ENCODE measurements at regions not wholly inside any gene's neighbourhood (a gene's known extent, or its start where the extent isn't known, plus 50 kb on each side); places are given as distances from the start of the nearest gene placed in this dataset.

DNA sequence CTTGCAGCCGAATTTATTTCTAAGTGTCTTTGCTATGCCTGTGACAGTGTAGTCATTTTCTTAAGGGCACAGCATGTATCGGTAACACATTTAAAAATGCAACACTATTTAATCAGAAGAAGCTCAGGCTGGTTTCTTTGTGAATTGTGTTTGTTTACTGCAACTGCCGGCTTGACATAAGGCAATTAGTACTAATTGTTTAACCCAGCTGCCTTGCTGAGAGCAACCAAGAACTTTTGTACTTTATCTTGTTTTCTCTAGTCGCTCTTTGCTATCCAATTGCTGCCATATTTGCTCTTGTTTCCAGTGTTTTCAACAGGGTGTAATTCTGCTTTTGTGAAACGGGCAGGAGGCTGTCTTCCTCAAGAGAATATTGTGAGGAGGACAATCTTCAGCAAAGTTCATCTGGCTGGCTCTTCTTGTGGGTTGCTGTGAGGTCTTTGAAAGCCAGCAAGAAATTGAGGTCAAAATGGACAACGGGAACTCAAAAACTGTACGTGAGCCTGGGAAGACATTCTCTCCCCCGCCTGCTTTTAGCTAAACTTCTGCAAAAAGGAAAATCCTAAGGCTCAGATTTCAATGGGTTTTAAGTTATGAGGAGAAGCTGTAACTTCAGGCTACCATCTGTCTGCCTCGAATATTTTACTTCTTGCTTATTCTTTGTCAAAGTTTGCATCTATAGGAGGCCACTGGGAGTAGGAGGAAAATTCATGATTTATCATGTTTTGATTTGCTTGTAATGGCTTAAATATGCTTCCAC is 75.8 kb upstream of the TSHZ3 start:
- Histone ChIP-seq H3K27me3 (replicated peaks; ENCODE audit: insufficient read depth, low read length) (peaks cover 42% of the 10 kb centered on the region), H3K9me3 (replicated peaks; ENCODE audit: insufficient read depth, low read length) (no peaks in the 10 kb centered on the region), H2AFZ (ENCODE audit: low read length) (no peak overlapping the region), H3K4me1 (ENCODE audit: low read length) (no peaks in the 10 kb centered on the region), H3K27ac (ENCODE audit: low read length) (no peak overlapping the region), H3K9ac (ENCODE audit: low read length) (no peak overlapping the region), H4K20me1 (ENCODE audit: insufficient read depth, low read length) (no peaks in the 10 kb centered on the region), H3K9me2 (replicated peaks; ENCODE audit: insufficient read depth, low read length) (no peaks in the 10 kb centered on the region), H3K36me3 (replicated peaks; ENCODE audit: insufficient read depth, low read length) (no peaks in the 10 kb centered on the region), H3K79me2 (ENCODE audit: low read length) (no peaks in the 10 kb centered on the region), H3F3A (ENCODE audit: insufficient read depth, low read length) (no peaks in the 10 kb centered on the region), H3K4me3 (ENCODE audit: low read length) (no peak overlapping the region), H3K4me2 (ENCODE audit: low read depth, low read length) (no peak overlapping the region)
- TF ChIP-seq EZH2 (optimal IDR thresholded peaks at IDR 0.05; ENCODE audit: low read depth, low read length) (no peak), CTCF (IDR thresholded peaks at IDR 0.05; ENCODE audit: low read length) (no peak), EZH2phosphoT487 (IDR thresholded peaks at IDR 0.05; ENCODE audit: low read length) (no peak)
- DNase-seq: no peak

GRCh38 chr19:31427857-31428256 is 78.6 kb upstream of the TSHZ3 start:
- Histone ChIP-seq H3K36me3 (replicated peaks; ENCODE audit: insufficient read depth, low read length) (no peaks in the 10 kb centered on the region), H2AFZ (ENCODE audit: low read length) (no peak overlapping the region), H3K9me2 (replicated peaks; ENCODE audit: insufficient read depth, low read length) (no peaks in the 10 kb centered on the region), H3K79me2 (ENCODE audit: low read length) (no peaks in the 10 kb centered on the region), H3K27me3 (replicated peaks; ENCODE audit: insufficient read depth, low read length) (peaks cover 15% of the 10 kb centered on the region), H3K4me3 (ENCODE audit: low read length) (no peak overlapping the region), H3K9ac (ENCODE audit: low read length) (no peak overlapping the region), H3F3A (ENCODE audit: insufficient read depth, low read length) (no peaks in the 10 kb centered on the region), H3K4me2 (ENCODE audit: low read depth, low read length) (no peak overlapping the region), H3K27ac (ENCODE audit: low read length) (no peak overlapping the region), H4K20me1 (ENCODE audit: insufficient read depth, low read length) (no peaks in the 10 kb centered on the region), H3K4me1 (ENCODE audit: low read length) (no peaks in the 10 kb centered on the region), H3K9me3 (replicated peaks; ENCODE audit: insufficient read depth, low read length) (no peaks in the 10 kb centered on the region)
- no peak for DNase-seq
- no peak for TF ChIP-seq CTCF (IDR thresholded peaks at IDR 0.05; ENCODE audit: low read length)
- no peak for TF ChIP-seq EZH2phosphoT487 (IDR thresholded peaks at IDR 0.05; ENCODE audit: low read length)

GRCh38 chr19:31430381-31430780 is 81.1 kb upstream of the TSHZ3 start:
- no peaks in the 10 kb centered on the region for H3K4me1 ChIP-seq (ENCODE audit: low read length)
- DNase-seq: no peak
- H3K9ac ChIP-seq (ENCODE audit: low read length): no peak overlapping the region
- H3K4me3 ChIP-seq (ENCODE audit: low read length): no peak overlapping the region
- no peak overlapping the region for H3K27ac ChIP-seq (ENCODE audit: low read length)
- H3K36me3 ChIP-seq (replicated peaks; ENCODE audit: insufficient read depth, low read length): no peaks in the 10 kb centered on the region
- no peaks in the 10 kb centered on the region; the same call in 1 of the 2 replicates for H3K27me3 ChIP-seq (replicated peaks; ENCODE audit: insufficient read depth, low read length)
- no peaks in the 10 kb centered on the region for H4K20me1 ChIP-seq (ENCODE audit: insufficient read depth, low read length)
- H3F3A ChIP-seq (ENCODE audit: insufficient read depth, low read length): no peaks in the 10 kb centered on the region
- no peak overlapping the region for H3K4me2 ChIP-seq (ENCODE audit: low read depth, low read length)
- H3K9me2 ChIP-seq (replicated peaks; ENCODE audit: insufficient read depth, low read length): no peaks in the 10 kb centered on the region
- H3K9me3 ChIP-seq (replicated peaks; ENCODE audit: insufficient read depth, low read length): no peaks in the 10 kb centered on the region
- no peaks in the 10 kb centered on the region for H3K79me2 ChIP-seq (ENCODE audit: low read length)
- no peak overlapping the region for H2AFZ ChIP-seq (ENCODE audit: low read length)
- no peak for TF ChIP-seq EZH2 (optimal IDR thresholded peaks at IDR 0.05; ENCODE audit: low read depth, low read length)
- no peak for TF ChIP-seq EZH2phosphoT487 (IDR thresholded peaks at IDR 0.05; ENCODE audit: low read length)
- no peak for TF ChIP-seq CTCF (IDR thresholded peaks at IDR 0.05; ENCODE audit: low read length)

Measured in MM.1S (cell line).